ENCODE measurements at regions not wholly inside any gene's neighbourhood (a gene's known extent, or its start where the extent isn't known, plus 50 kb on each side); places are given as distances from the start of the nearest gene placed in this dataset.

- TF ChIP-seq CTCF (IDR thresholded peaks at IDR 0.05) (no peak), POLR2A (IDR thresholded peaks at IDR 0.05) (no peak)
Measured at GRCh38 chr17:43342589-43342890, 56.3 kb upstream of the ARL4D start.
